OCI-LY7 (cell line): ENCODE measurements at regions not wholly inside any gene's neighbourhood (a gene's known extent, or its start where the extent isn't known, plus 50 kb on each side); places are given as distances from the start of the nearest gene placed in this dataset.

Experiments
- BruUV-seq: library from RNA; stranded (reverse); fragments of 400-500 nt; replicated peaks from 2 replicates; lab custom pipeline; 2021; lab: Mats Ljungman, UMichigan
- CTCF ChIA-PET: fragments of 300-600 bp; sonication (Branson Sonifier 250); formaldehyde crosslinking; loops from one replicate; lab custom pipeline; 2022; ENCODE audit warnings: antibody characterized with exemption; ENCODE audit not compliant: unreplicated experiment; lab: Charles Lee
- POLR2A ChIA-PET: fragments of 300-600 bp; sonication (Branson Sonifier 250); formaldehyde crosslinking; loops from one replicate; lab custom pipeline; 2022; ENCODE audit warnings: antibody characterized with exemption; lab: Charles Lee
- DNase-seq: peaks from one replicate; pipeline ENCODE4 v3.0.0-alpha.2; 2015; ENCODE audit warnings: low spot score
- H2AFZ ChIP-seq: fragments of 200-600 bp; sonication (generic), shearing (Covaris generic); 2 replicates; pipeline ENCODE4 v1.6.1; 2014; ENCODE audit warnings: mild to moderate bottlenecking, antibody characterized with exemption, low read length, moderate library complexity
- H3K27ac ChIP-seq: fragments of 200-600 bp; sonication (generic); 2 replicates; pipeline ENCODE4 v1.5.1; 2014; ENCODE audit warnings: mixed run types, low read depth, mild to moderate bottlenecking, moderate library complexity, low read length, inconsistent platforms; ENCODE audit not compliant: poor library complexity, severe bottlenecking
- H3K36me3 ChIP-seq: fragments of 200-600 bp; sonication (generic); 2 replicates; pipeline ENCODE4 v1.6.1; 2014; ENCODE audit warnings: mild to moderate bottlenecking, antibody characterized with exemption, low read length, moderate library complexity, mixed read lengths; ENCODE audit not compliant: insufficient read depth
- H3K4me1 ChIP-seq: fragments of 200-600 bp; sonication (generic); 2 replicates; pipeline ENCODE4 v1.5.1; 2014; ENCODE audit warnings: mild to moderate bottlenecking, low read length; ENCODE audit not compliant: insufficient read depth, poor library complexity, severe bottlenecking
- H3K4me2 ChIP-seq: fragments of 200-600 bp; sonication (generic); 2 replicates; pipeline ENCODE4 v1.6.1; 2014; ENCODE audit warnings: mild to moderate bottlenecking, low read length
- H3K4me3 ChIP-seq: fragments of 200-600 bp; sonication (generic); 2 replicates; pipeline ENCODE4 v1.5.1; 2014; ENCODE audit warnings: mild to moderate bottlenecking, low read depth, low read length; ENCODE audit not compliant: poor library complexity, severe bottlenecking
- H3K79me2 ChIP-seq: fragments of 200-600 bp; sonication (generic); 2 replicates; pipeline ENCODE4 v1.6.1; 2016; ENCODE audit warnings: low read depth, mild to moderate bottlenecking, low read length, moderate library complexity, mixed read lengths; ENCODE audit not compliant: insufficient read depth
- H3K9me2 ChIP-seq: fragments of 200-600 bp; sonication (generic); 2 replicates; pipeline ENCODE4 v1.6.1; 2016; ENCODE audit warnings: mild to moderate bottlenecking, low read length, mixed read lengths; ENCODE audit not compliant: insufficient read depth
- H3K9me3 ChIP-seq: fragments of 200-600 bp; sonication (generic); 2 replicates; pipeline ENCODE4 v1.6.1; 2014; ENCODE audit warnings: mild to moderate bottlenecking, mixed run types, low read length, mixed read lengths
- H4K20me1 ChIP-seq: fragments of 200-600 bp; sonication (generic); 2 replicates; pipeline ENCODE4 v1.6.1; 2014; ENCODE audit warnings: mild to moderate bottlenecking, antibody characterized with exemption, low read length, moderate library complexity, mixed read lengths; ENCODE audit not compliant: insufficient read depth
- CTCF ChIP-seq: fragments of 200-600 bp; sonication (generic); conservative IDR thresholded peaks from 2 replicates; pipeline ENCODE4 v1.5.1; 2014; ENCODE audit warnings: mild to moderate bottlenecking, antibody characterized with exemption, low read length, moderate library complexity, mixed read lengths
- EZH2phosphoT487 ChIP-seq: fragments of 200-600 bp; sonication (generic); IDR thresholded peaks from 2 replicates; pipeline ENCODE4 v1.6.1; 2018; ENCODE audit warnings: low read depth, borderline replicate concordance, mild to moderate bottlenecking, mixed run types, antibody characterized with exemption, low read length, moderate library complexity, mixed read lengths
- intact Hi-C: fragments of 100-400 bp; cut with micrococcal nuclease; formaldehyde crosslinking; loops from one replicate; pipeline ENCODE4 v1.10.0; 2022; ENCODE audit not compliant: unreplicated experiment

- no peak for DNase-seq
- CTCF ChIA-PET: no interaction called here
Measured at GRCh38 chr11:69361466-69361865, 67.5 kb downstream of the MYEOV start.

GRCh38 chr11:69362315-69362714 lies 68.4 kb downstream of the MYEOV start:
- Histone ChIP-seq H2AFZ (no peak overlapping the region), H3K4me3 (no peak overlapping the region), H3K79me2 (no peaks in the 10 kb centered on the region), H4K20me1 (no peaks in the 10 kb centered on the region), H3K27ac (no peak overlapping the region), H3K9me2 (no peaks in the 10 kb centered on the region), H3K4me2 (no peak overlapping the region), H3K9me3 (peaks cover 8% of the 10 kb centered on the region; the same call in 1 of the 2 replicates), H3K4me1 (no peaks in the 10 kb centered on the region), H3K36me3 (no peaks in the 10 kb centered on the region)
- CTCF ChIA-PET: no interaction called here
- POLR2A ChIA-PET: no interaction called here
- BruUV-seq: no TSS peak
- no peak for DNase-seq
- no peak for TF ChIP-seq EZH2phosphoT487
- peak; percentile 43; the same call in 1 of the 2 replicates for TF ChIP-seq CTCF
- intact Hi-C loops: no loop called here

More at GRCh38 chr11:69361466-69361865, 67.5 kb downstream of the MYEOV start:
- peaks cover 8% of the 10 kb centered on the region; the same call in 1 of the 2 replicates for H3K9me3 ChIP-seq
- H3K79me2 ChIP-seq: no peaks in the 10 kb centered on the region
- H3K27ac ChIP-seq: no peak overlapping the region
- H3K36me3 ChIP-seq: no peaks in the 10 kb centered on the region
- no peaks in the 10 kb centered on the region for H4K20me1 ChIP-seq
- POLR2A ChIA-PET: interaction anchor here (0.6 kb wide), 1 partner anchor 1127 kb away, joined by 3 read pairs; no protein-coding TSS in a partner anchor
- BruUV-seq: no TSS peak
- H3K4me2 ChIP-seq: no peak overlapping the region
- TF ChIP-seq CTCF (no peak), EZH2phosphoT487 (no peak)
- no peaks in the 10 kb centered on the region for H3K9me2 ChIP-seq
- H3K4me3 ChIP-seq: no peak overlapping the region
- H2AFZ ChIP-seq: no peak overlapping the region
- intact Hi-C loops: no loop called here
- no peaks in the 10 kb centered on the region for H3K4me1 ChIP-seq

- Histone ChIP-seq H3K4me1 (no peaks in the 10 kb centered on the region), H2AFZ (no peak overlapping the region), H3K79me2 (no peaks in the 10 kb centered on the region), H3K36me3 (no peaks in the 10 kb centered on the region), H3K9me3 (peaks cover 2% of the 10 kb centered on the region; the same call in 1 of the 2 replicates), H3K4me2 (no peak overlapping the region), H3K4me3 (no peak overlapping the region), H3K27ac (no peak overlapping the region), H3K9me2 (no peaks in the 10 kb centered on the region), H4K20me1 (no peaks in the 10 kb centered on the region)
- ChIA-PET POLR2A (no interaction called here), CTCF (no interaction called here)
- no peak for DNase-seq
- intact Hi-C loops: no loop called here
- no TSS peak for BruUV-seq
- no peak for TF ChIP-seq CTCF
- no peak for TF ChIP-seq EZH2phosphoT487
Measured at GRCh38 chr11:69364921-69365320, 71.0 kb downstream of the MYEOV start.
